Loucy (cell line): ENCODE measurements at regions not wholly inside any gene's neighbourhood (a gene's known extent, or its start where the extent isn't known, plus 50 kb on each side); places are given as distances from the start of the nearest gene placed in this dataset.

ENCODE experiments used
- H2AFZ ChIP-seq: fragments of 200-600 bp; sonication (generic); 2 replicates; pipeline ENCODE4 v1.6.0; 2016; ENCODE audit warnings: antibody characterized with exemption, mild to moderate bottlenecking, low read length, moderate library complexity
- H3F3A ChIP-seq: fragments of 200-600 bp; 2 replicates; pipeline ENCODE4 v1.6.0; 2016; ENCODE audit warnings: antibody characterized with exemption, low read depth, mild to moderate bottlenecking
- H3K27me3 ChIP-seq: fragments of 200-600 bp; sonication (generic); 2 replicates; pipeline ENCODE4 v1.6.1; 2014; ENCODE audit warnings: low read length, mild to moderate bottlenecking; ENCODE audit not compliant: insufficient read depth, poor library complexity, severe bottlenecking
- H3K36me3 ChIP-seq: fragments of 200-600 bp; sonication (generic); 2 replicates; pipeline ENCODE4 v1.6.1; 2016; ENCODE audit warnings: low read length; ENCODE audit not compliant: insufficient read depth
- H3K4me1 ChIP-seq: fragments of 200-600 bp; sonication (generic); 2 replicates; pipeline ENCODE4 v1.5.1; 2014; ENCODE audit warnings: low read length, mild to moderate bottlenecking; ENCODE audit not compliant: insufficient read depth, poor library complexity, severe bottlenecking
- H3K4me2 ChIP-seq: fragments of 200-600 bp; sonication (generic); 2 replicates; pipeline ENCODE4 v1.6.0; 2014; ENCODE audit warnings: antibody characterized with exemption, low read length, low read depth, mild to moderate bottlenecking; ENCODE audit not compliant: poor library complexity, severe bottlenecking
- H3K4me3 ChIP-seq: fragments of 200-600 bp; sonication (generic); 2 replicates; pipeline ENCODE4 v1.5.1; 2014; ENCODE audit warnings: low read length, mild to moderate bottlenecking, mixed read lengths; ENCODE audit not compliant: poor library complexity, severe bottlenecking
- H3K79me2 ChIP-seq: fragments of 200-600 bp; sonication (generic); 2 replicates; pipeline ENCODE4 v1.6.1; 2014; ENCODE audit warnings: low read length; ENCODE audit not compliant: insufficient read depth
- H3K9ac ChIP-seq: fragments of 200-600 bp; sonication (generic); 2 replicates; pipeline ENCODE4 v1.6.0; 2014; ENCODE audit warnings: mild to moderate bottlenecking, low read depth, low read length, moderate library complexity; ENCODE audit not compliant: poor library complexity, severe bottlenecking
- H3K9me2 ChIP-seq: fragments of 200-600 bp; sonication (generic); replicated peaks from 2 replicates; pipeline ENCODE4 v1.6.1; 2016; ENCODE audit warnings: low read depth, low read length, mixed read lengths
- H3K9me3 ChIP-seq: fragments of 200-600 bp; sonication (generic); 2 replicates; pipeline ENCODE4 v1.6.1; 2014; ENCODE audit warnings: mild to moderate bottlenecking, antibody characterized with exemption, low read length, low read depth; ENCODE audit not compliant: insufficient read depth
- H4K20me1 ChIP-seq: fragments of 200-600 bp; sonication (generic); 2 replicates; pipeline ENCODE4 v1.6.0; 2014; ENCODE audit warnings: antibody characterized with exemption, low read length, mild to moderate bottlenecking; ENCODE audit not compliant: insufficient read depth, poor library complexity, severe bottlenecking
- EZH2phosphoT487 ChIP-seq: fragments of 200-600 bp; IDR thresholded peaks from 2 replicates; pipeline ENCODE4 v1.6.1; 2018; ENCODE audit warnings: antibody characterized with exemption, mild to moderate bottlenecking, moderate library complexity, borderline replicate concordance
- TF ChIP-seq, protein P1 (sequence below): fragments of 200-600 bp; sonication (generic); conservative IDR thresholded peaks from 2 replicates; pipeline ENCODE4 v1.5.1; 2014; ENCODE audit warnings: mild to moderate bottlenecking, antibody characterized with exemption, low read length

DNA sequence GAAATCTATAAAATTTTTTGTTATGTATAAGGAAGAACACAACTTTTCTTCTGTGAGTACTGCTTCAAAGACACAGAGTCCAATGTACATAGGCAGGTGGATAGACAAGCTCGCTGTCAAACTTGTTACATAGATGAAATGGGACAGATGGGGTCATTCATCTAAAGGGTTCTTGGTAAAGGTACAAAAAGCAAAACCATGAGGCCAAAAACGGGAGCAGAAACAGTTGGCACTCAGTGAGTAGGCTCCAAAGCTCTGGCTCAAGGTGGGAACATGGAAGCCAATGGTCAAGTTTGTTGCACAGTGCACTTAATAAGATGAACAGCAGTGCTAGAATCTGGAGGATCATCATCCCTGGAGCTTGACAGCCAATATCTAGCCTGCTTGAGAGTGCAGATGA is 979.0 kb upstream of the EEF2KMT start:
- H2AFZ ChIP-seq, result no peak overlapping the region
- no peaks in the 10 kb centered on the region for H3K9me2 ChIP-seq
- no peak overlapping the region for H3K4me2 ChIP-seq
- H3K9me3 ChIP-seq, result no peaks in the 10 kb centered on the region
- no peak overlapping the region for H3K4me3 ChIP-seq
- H3K27me3 ChIP-seq, result no peaks in the 10 kb centered on the region
- no peak overlapping the region for H3K9ac ChIP-seq
- no peaks in the 10 kb centered on the region for H3K36me3 ChIP-seq
- H3F3A ChIP-seq, result no peaks in the 10 kb centered on the region
- TF ChIP-seq, protein P1, sequence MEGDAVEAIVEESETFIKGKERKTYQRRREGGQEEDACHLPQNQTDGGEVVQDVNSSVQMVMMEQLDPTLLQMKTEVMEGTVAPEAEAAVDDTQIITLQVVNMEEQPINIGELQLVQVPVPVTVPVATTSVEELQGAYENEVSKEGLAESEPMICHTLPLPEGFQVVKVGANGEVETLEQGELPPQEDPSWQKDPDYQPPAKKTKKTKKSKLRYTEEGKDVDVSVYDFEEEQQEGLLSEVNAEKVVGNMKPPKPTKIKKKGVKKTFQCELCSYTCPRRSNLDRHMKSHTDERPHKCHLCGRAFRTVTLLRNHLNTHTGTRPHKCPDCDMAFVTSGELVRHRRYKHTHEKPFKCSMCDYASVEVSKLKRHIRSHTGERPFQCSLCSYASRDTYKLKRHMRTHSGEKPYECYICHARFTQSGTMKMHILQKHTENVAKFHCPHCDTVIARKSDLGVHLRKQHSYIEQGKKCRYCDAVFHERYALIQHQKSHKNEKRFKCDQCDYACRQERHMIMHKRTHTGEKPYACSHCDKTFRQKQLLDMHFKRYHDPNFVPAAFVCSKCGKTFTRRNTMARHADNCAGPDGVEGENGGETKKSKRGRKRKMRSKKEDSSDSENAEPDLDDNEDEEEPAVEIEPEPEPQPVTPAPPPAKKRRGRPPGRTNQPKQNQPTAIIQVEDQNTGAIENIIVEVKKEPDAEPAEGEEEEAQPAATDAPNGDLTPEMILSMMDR, result no peak
- TF ChIP-seq EZH2phosphoT487, result no peak
- no peaks in the 10 kb centered on the region for H3K79me2 ChIP-seq
- no peaks in the 10 kb centered on the region for H4K20me1 ChIP-seq
- no peaks in the 10 kb centered on the region for H3K4me1 ChIP-seq

DNA sequence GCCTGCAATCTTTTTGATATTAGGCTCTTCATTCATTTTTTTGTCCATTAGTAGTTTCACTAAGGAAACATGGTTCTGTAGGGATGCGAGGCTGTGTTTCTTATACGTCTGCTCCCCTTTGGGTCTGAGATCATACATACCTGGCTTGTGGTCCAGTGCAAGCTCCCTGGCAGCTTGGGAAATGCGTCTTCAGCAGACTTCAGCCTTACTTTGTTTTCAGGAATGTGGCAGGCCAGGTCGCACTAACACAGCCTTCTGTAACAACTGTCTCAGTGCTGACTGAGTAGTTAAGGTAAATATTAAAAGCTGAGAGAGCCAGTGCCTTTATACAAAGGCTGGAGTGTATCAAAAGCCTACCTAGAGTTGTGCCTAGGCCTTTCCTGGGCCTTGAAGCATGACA is 970.5 kb upstream of the EEF2KMT start:
- no peak overlapping the region for H3K4me3 ChIP-seq
- H3K27me3 ChIP-seq, result no peaks in the 10 kb centered on the region
- no peaks in the 10 kb centered on the region for H3K9me3 ChIP-seq
- no peak overlapping the region for H2AFZ ChIP-seq
- no peaks in the 10 kb centered on the region for H4K20me1 ChIP-seq
- no peaks in the 10 kb centered on the region for H3K4me1 ChIP-seq
- H3K9ac ChIP-seq, result no peak overlapping the region
- TF ChIP-seq, protein P1, result no peak
- H3K36me3 ChIP-seq, result no peaks in the 10 kb centered on the region
- H3K4me2 ChIP-seq, result no peak overlapping the region
- H3F3A ChIP-seq, result no peaks in the 10 kb centered on the region
- no peaks in the 10 kb centered on the region for H3K79me2 ChIP-seq
- no peaks in the 10 kb centered on the region for H3K9me2 ChIP-seq

DNA sequence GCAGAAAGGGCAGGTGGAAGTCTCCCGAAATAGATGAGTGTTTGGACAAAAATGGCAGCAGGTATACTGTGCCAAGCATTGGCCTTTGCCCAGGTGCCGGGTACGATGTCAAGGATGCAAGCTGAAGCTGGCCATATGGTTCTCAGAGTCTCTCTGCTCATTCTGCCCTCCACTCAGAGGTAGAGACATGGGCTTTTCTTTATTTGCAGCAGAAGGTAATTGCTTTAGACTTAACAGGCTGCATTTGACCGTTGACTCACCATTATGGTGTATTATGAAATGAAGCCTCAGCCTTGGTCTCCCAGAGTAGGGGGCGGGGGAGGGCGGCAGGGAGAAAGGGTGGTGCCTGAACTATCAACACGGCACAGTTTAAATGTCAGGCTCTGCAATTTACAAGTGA is 969.1 kb upstream of the EEF2KMT start:
- Histone ChIP-seq H3F3A (no peaks in the 10 kb centered on the region), H3K9me3 (no peaks in the 10 kb centered on the region), H3K4me3 (no peak overlapping the region), H3K36me3 (no peaks in the 10 kb centered on the region), H2AFZ (no peak overlapping the region), H3K9ac (no peak overlapping the region), H3K27me3 (no peaks in the 10 kb centered on the region), H3K4me2 (no peak overlapping the region), H3K79me2 (no peaks in the 10 kb centered on the region), H3K4me1 (no peaks in the 10 kb centered on the region), H3K9me2 (no peaks in the 10 kb centered on the region), H4K20me1 (no peaks in the 10 kb centered on the region)
- TF ChIP-seq EZH2phosphoT487, result no peak
- TF ChIP-seq, protein P1, result no peak
